ENCODE measurements at regions not wholly inside any gene's neighbourhood (a gene's known extent, or its start where the extent isn't known, plus 50 kb on each side); places are given as distances from the start of the nearest gene placed in this dataset.
"Not testable (repeated sequence)": the region's sequence is repeated elsewhere in the genome, so short reads cannot be mapped to it uniquely, and the experiment has no call there.

DNA sequence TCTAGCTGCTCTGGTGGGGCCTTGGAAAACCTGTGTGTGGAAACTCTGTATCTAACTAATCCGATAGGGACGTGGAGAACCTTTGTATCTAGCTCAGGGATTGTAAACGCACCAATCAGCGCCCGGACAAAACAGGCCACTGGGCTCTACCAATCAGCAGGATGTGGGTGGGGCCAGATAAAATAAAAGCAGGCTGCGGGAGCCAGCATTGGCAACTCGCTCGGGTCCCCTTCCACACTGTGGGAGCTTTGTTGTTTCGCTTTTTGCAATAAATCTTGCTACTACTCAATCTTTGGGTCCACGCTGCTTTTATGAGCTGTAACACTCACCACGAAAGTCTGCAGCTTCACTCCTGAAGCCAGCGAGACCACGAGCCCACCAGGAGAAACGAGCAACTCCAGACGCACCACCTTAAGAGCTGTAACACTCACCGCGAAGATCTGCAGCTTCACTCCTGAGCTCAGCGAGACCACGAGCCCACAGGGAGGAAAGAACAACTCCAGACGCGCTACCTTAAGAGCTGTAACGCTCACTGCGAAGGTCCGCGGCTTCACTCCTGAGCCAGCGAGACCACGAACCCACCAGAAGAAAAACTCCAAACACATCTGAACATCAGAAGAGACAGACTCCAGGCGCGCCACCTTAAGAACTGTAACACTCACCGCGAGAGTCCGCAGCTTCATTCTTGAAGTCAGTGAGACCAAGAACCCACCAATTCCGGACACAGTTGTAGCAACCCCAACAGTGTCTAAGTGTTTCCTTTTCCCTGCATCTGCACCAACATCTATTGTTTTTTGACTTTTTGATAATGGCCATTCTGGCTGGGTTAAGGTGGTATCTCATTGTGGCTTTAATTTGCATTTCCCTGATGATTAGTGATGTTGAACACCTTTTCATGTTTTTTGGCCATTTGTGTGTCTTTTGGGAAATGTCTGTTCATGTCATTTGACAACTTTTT, 92.2 kb upstream of the ITGB1 start:
- TF ChIP-seq, protein P1, sequence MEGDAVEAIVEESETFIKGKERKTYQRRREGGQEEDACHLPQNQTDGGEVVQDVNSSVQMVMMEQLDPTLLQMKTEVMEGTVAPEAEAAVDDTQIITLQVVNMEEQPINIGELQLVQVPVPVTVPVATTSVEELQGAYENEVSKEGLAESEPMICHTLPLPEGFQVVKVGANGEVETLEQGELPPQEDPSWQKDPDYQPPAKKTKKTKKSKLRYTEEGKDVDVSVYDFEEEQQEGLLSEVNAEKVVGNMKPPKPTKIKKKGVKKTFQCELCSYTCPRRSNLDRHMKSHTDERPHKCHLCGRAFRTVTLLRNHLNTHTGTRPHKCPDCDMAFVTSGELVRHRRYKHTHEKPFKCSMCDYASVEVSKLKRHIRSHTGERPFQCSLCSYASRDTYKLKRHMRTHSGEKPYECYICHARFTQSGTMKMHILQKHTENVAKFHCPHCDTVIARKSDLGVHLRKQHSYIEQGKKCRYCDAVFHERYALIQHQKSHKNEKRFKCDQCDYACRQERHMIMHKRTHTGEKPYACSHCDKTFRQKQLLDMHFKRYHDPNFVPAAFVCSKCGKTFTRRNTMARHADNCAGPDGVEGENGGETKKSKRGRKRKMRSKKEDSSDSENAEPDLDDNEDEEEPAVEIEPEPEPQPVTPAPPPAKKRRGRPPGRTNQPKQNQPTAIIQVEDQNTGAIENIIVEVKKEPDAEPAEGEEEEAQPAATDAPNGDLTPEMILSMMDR (IDR thresholded peaks at IDR 0.05), result not testable (repeated sequence)
- TF ChIP-seq POLR2A (IDR thresholded peaks at IDR 0.05); POLR2AphosphoS5 (IDR thresholded peaks at IDR 0.05; ENCODE audit: insufficient read depth in 1 of 2, low read depth in 1 of 2): not testable (repeated sequence)

All from vagina (tissue), 2 donors.